ENCODE measurements at regions not wholly inside any gene's neighbourhood (a gene's known extent, or its start where the extent isn't known, plus 50 kb on each side); places are given as distances from the start of the nearest gene placed in this dataset.
"Not testable (repeated sequence)": the region's sequence is repeated elsewhere in the genome, so short reads cannot be mapped to it uniquely, and the experiment has no call there.

- DNase-seq: no peak
Observed at GRCh38 chr4:72767618-72768302, 198.7 kb upstream of the ADAMTS3 start.

GRCh38 chr4:72765788-72766187 is 196.8 kb upstream of the ADAMTS3 start:
- not testable (repeated sequence) for DNase-seq

GRCh38 chr4:72761368-72762038 is 192.5 kb upstream of the ADAMTS3 start:
- DNase-seq: no peak

GRCh38 chr4:72753414-72753813 is 184.4 kb upstream of the ADAMTS3 start:
- DNase-seq: not testable (repeated sequence)

GRCh38 chr4:72744103-72744725 is 175.2 kb upstream of the ADAMTS3 start:
- no peak for DNase-seq

- no peak for DNase-seq
Observed at GRCh38 chr4:72743078-72743477, 174.1 kb upstream of the ADAMTS3 start.

- DNase-seq: no peak
Observed at GRCh38 chr4:72715299-72715698, 146.3 kb upstream of the ADAMTS3 start.

- no peak for DNase-seq
Observed at GRCh38 chr4:72714482-72715279, 145.7 kb upstream of the ADAMTS3 start.

GRCh38 chr4:72712997-72713396 is 144.0 kb upstream of the ADAMTS3 start:
- DNase-seq: no peak

- no peak for DNase-seq
Observed at GRCh38 chr4:72709475-72709874, 140.5 kb upstream of the ADAMTS3 start.

- DNase-seq: no peak
Observed at GRCh38 chr4:72706684-72707083, 137.7 kb upstream of the ADAMTS3 start.

GRCh38 chr4:72704925-72705640 is 136.1 kb upstream of the ADAMTS3 start:
- DNase-seq: not testable (repeated sequence)

- no peak for DNase-seq
Observed at GRCh38 chr4:72702948-72703347, 133.9 kb upstream of the ADAMTS3 start.

- peak; percentile 38 for DNase-seq
Observed at GRCh38 chr4:72701987-72702819, 133.2 kb upstream of the ADAMTS3 start.

GRCh38 chr4:72690771-72691170 is 121.8 kb upstream of the ADAMTS3 start:
- DNase-seq: no peak

- no peak for DNase-seq
Observed at GRCh38 chr4:72689923-72690322, 120.9 kb upstream of the ADAMTS3 start.

GRCh38 chr4:72686390-72686789 is 117.4 kb upstream of the ADAMTS3 start:
- not testable (repeated sequence) for DNase-seq

- DNase-seq: no peak
Observed at GRCh38 chr4:72679666-72680065, 110.6 kb upstream of the ADAMTS3 start.

- no peak for DNase-seq
Observed at GRCh38 chr4:72677886-72678285, 108.9 kb upstream of the ADAMTS3 start.

- DNase-seq: no peak
Observed at GRCh38 chr4:72677265-72677664, 108.2 kb upstream of the ADAMTS3 start.

- no peak for DNase-seq
Observed at GRCh38 chr4:72671980-72672379, 103.0 kb upstream of the ADAMTS3 start.

- no peak for DNase-seq
Observed at GRCh38 chr4:72670521-72670920, 101.5 kb upstream of the ADAMTS3 start.

Measured in CD4-positive, alpha-beta T cell treated with Interleukin-4 for 4 hours (primary cell).